ENCODE measurements at regions not wholly inside any gene's neighbourhood (a gene's known extent, or its start where the extent isn't known, plus 50 kb on each side); places are given as distances from the start of the nearest gene placed in this dataset.

GRCh38 chr4:158111241-158111640, 61.6 kb downstream of the GASK1B start:
- Histone ChIP-seq H3K79me2 (ENCODE audit: insufficient read depth, low read length) (no peaks in the 10 kb centered on the region), H3K9ac (ENCODE audit: low read length) (no peak overlapping the region), H3K9me3 (ENCODE audit: insufficient read depth, low read length) (no peaks in the 10 kb centered on the region), H4K20me1 (ENCODE audit: low read depth, low read length) (no peaks in the 10 kb centered on the region), H3F3A (ENCODE audit: insufficient read depth) (no peaks in the 10 kb centered on the region), H2AFZ (ENCODE audit: low read depth, low read length, severe bottlenecking) (no peak overlapping the region), H3K27ac (ENCODE audit: low read depth, low read length) (no peak overlapping the region), H3K27me3 (ENCODE audit: low read length) (no peaks in the 10 kb centered on the region), H3K36me3 (ENCODE audit: low read length) (no peaks in the 10 kb centered on the region), H3K9me2 (replicated peaks; ENCODE audit: insufficient read depth, low read length) (no peaks in the 10 kb centered on the region), H3K4me3 (ENCODE audit: insufficient read depth, low read length, poor library complexity, severe bottlenecking) (no peak overlapping the region), H3K4me2 (ENCODE audit: low read depth, low read length, poor library complexity, severe bottlenecking) (no peak overlapping the region)
- no peak for TF ChIP-seq EZH2phosphoT487 (conservative IDR thresholded peaks at IDR 0.05; ENCODE audit: low read length)
- TF ChIP-seq, protein P1, sequence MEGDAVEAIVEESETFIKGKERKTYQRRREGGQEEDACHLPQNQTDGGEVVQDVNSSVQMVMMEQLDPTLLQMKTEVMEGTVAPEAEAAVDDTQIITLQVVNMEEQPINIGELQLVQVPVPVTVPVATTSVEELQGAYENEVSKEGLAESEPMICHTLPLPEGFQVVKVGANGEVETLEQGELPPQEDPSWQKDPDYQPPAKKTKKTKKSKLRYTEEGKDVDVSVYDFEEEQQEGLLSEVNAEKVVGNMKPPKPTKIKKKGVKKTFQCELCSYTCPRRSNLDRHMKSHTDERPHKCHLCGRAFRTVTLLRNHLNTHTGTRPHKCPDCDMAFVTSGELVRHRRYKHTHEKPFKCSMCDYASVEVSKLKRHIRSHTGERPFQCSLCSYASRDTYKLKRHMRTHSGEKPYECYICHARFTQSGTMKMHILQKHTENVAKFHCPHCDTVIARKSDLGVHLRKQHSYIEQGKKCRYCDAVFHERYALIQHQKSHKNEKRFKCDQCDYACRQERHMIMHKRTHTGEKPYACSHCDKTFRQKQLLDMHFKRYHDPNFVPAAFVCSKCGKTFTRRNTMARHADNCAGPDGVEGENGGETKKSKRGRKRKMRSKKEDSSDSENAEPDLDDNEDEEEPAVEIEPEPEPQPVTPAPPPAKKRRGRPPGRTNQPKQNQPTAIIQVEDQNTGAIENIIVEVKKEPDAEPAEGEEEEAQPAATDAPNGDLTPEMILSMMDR (IDR thresholded peaks at IDR 0.05; ENCODE audit: insufficient read depth, low read length, poor library complexity, severe bottlenecking), result no peak

DNA sequence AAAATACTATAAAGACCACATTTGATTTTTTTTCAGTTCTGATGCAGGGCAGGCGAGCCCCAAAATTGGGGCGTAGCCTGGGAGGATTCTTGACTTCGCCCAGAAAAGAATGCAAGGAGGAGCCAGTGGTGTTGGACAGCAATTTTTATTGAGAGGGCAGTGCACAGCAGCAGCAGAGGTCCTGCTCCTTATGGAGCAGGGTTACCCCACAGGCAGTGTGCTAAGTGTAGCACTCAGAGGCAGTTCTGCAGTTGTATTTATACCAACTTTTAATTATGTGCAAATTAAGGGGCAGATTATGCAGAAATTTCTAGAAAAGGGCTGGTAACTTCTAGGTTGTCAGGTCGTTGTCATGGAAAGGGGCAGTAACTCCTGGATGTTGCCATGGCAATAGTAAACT, 69.9 kb downstream of the GASK1B start:
- no peaks in the 10 kb centered on the region for H3K9me2 ChIP-seq (replicated peaks; ENCODE audit: insufficient read depth, low read length)
- no peaks in the 10 kb centered on the region for H4K20me1 ChIP-seq (ENCODE audit: low read depth, low read length)
- no peak overlapping the region for H2AFZ ChIP-seq (ENCODE audit: low read depth, low read length, severe bottlenecking)
- no peak overlapping the region for H3K4me2 ChIP-seq (ENCODE audit: low read depth, low read length, poor library complexity, severe bottlenecking)
- H3K27me3 ChIP-seq (ENCODE audit: low read length), result no peaks in the 10 kb centered on the region
- H3K9me3 ChIP-seq (ENCODE audit: insufficient read depth, low read length), result no peaks in the 10 kb centered on the region
- H3K36me3 ChIP-seq (ENCODE audit: low read length), result no peaks in the 10 kb centered on the region
- no peaks in the 10 kb centered on the region for H3F3A ChIP-seq (ENCODE audit: insufficient read depth)
- no peak overlapping the region for H3K27ac ChIP-seq (ENCODE audit: low read depth, low read length)
- no peak overlapping the region for H3K4me3 ChIP-seq (ENCODE audit: insufficient read depth, low read length, poor library complexity, severe bottlenecking)
- no peak for TF ChIP-seq EZH2phosphoT487 (conservative IDR thresholded peaks at IDR 0.05; ENCODE audit: low read length)
- TF ChIP-seq, protein P1 (IDR thresholded peaks at IDR 0.05; ENCODE audit: insufficient read depth, low read length, poor library complexity, severe bottlenecking), result no peak
- no peak overlapping the region for H3K9ac ChIP-seq (ENCODE audit: low read length)
- H3K79me2 ChIP-seq (ENCODE audit: insufficient read depth, low read length), result no peaks in the 10 kb centered on the region

DNA sequence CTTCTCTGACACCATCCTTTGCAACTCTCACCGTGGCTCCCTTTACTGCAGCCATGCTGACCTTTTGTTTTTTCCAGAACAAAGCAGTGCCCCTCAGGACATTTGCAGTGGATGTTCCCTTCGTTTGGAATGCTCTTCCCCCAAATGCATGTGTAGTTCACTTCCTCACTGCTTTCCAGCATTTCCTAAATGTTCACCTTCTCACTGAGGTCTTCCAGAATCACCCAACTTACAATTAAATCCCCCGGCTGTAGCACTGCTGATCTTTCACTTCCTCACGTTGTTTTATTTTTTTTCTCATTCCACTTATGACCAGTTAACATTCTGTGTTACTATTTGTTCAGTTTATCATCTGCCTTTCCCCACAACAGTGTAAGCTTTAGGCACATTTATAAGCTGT, 73.1 kb downstream of the GASK1B start:
- Histone ChIP-seq H3K27ac (ENCODE audit: low read depth, low read length) (no peak overlapping the region), H3K79me2 (ENCODE audit: insufficient read depth, low read length) (no peaks in the 10 kb centered on the region), H3K27me3 (ENCODE audit: low read length) (no peaks in the 10 kb centered on the region), H3K9ac (ENCODE audit: low read length) (no peak overlapping the region), H3K4me3 (ENCODE audit: insufficient read depth, low read length, poor library complexity, severe bottlenecking) (no peak overlapping the region), H3K36me3 (ENCODE audit: low read length) (no peaks in the 10 kb centered on the region), H3K9me2 (replicated peaks; ENCODE audit: insufficient read depth, low read length) (no peaks in the 10 kb centered on the region), H2AFZ (ENCODE audit: low read depth, low read length, severe bottlenecking) (no peak overlapping the region), H4K20me1 (ENCODE audit: low read depth, low read length) (no peaks in the 10 kb centered on the region), H3F3A (ENCODE audit: insufficient read depth) (no peaks in the 10 kb centered on the region), H3K9me3 (ENCODE audit: insufficient read depth, low read length) (no peaks in the 10 kb centered on the region), H3K4me2 (ENCODE audit: low read depth, low read length, poor library complexity, severe bottlenecking) (no peak overlapping the region)
- no peak for TF ChIP-seq EZH2phosphoT487 (conservative IDR thresholded peaks at IDR 0.05; ENCODE audit: low read length)
- TF ChIP-seq, protein P1 (IDR thresholded peaks at IDR 0.05; ENCODE audit: insufficient read depth, low read length, poor library complexity, severe bottlenecking), result no peak

Data from SU-DHL-6 (cell line).